ENCODE measurements at regions not wholly inside any gene's neighbourhood (a gene's known extent, or its start where the extent isn't known, plus 50 kb on each side); places are given as distances from the start of the nearest gene placed in this dataset.

DNA sequence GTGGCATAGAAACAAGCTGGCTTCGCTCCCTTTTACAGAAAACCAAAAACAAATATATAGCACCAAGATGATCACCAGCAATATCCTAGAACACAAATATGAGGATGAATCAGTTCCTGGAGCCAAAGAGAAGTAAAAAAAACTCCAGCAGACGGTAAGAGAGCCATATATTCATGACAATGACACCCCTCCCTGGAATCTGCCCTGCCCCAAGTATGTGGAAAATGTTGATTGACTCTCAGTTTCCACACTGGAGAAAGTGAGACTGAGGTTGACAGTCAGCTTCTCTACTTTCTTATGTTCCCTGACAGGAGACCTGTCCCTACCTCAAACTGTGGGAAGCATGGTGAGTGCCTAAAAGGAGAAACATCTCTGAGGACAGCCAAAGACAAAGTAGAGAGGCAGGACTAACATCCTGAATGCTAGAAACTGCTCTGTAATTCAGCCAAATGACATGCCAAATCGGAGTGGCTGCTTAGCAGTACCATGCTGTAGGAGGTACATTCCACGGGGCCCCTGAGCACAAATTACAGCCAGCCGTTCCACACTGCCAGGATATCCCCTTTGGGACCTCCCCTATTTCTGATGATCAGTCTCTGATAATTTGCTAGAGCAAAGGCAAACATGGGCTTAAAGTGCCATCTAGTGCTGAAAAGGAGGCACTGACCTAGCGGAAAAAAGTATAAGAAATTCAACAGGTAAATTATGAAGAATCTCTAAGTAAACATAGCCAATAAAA lies 424.0 kb upstream of the RGMB start:
- peak; percentile 40 for TF ChIP-seq CTCF (IDR thresholded peaks at IDR 0.05; ENCODE audit: extremely low read depth, insufficient read depth, missing control alignments)
- DNase-seq (ENCODE audit: low spot score): no peak
- in situ Hi-C loops (cut with MboI; ENCODE audit: low pct_unique_long_range_greater_than_20kb, low sequenced_read_pairs, unreplicated experiment): no loop called here

DNA sequence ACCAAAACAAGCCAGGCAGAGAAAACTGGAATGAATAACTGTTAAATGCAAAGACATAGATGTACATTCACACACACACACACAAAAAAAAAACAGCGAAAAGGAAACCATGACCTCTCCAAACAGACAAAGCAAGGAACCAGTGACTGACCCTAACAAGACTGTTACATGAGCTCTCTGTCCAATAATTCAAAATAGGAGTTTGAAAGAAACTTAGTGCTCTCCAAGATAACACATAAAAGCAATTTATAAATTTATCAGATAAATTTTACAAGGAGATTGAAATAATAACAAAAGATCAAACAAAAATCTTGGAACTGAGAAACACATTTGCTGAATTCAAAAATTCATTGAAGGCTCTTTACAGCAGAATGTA lies 423.5 kb upstream of the RGMB start:
- in situ Hi-C loops (cut with MboI; ENCODE audit: low pct_unique_long_range_greater_than_20kb, low sequenced_read_pairs, unreplicated experiment): no loop called here
- DNase-seq (ENCODE audit: low spot score): no peak
- no peak for TF ChIP-seq CTCF (IDR thresholded peaks at IDR 0.05; ENCODE audit: extremely low read depth, insufficient read depth, missing control alignments)

GRCh38 chr5:98354922-98355321 lies 418.5 kb upstream of the RGMB start:
- in situ Hi-C loops (cut with MboI; ENCODE audit: low pct_unique_long_range_greater_than_20kb, low sequenced_read_pairs, unreplicated experiment): no loop called here

GRCh38 chr5:98360548-98360947 lies 412.9 kb upstream of the RGMB start:
- in situ Hi-C loops (cut with MboI; ENCODE audit: low pct_unique_long_range_greater_than_20kb, low sequenced_read_pairs, unreplicated experiment): no loop called here
- DNase-seq (ENCODE audit: low spot score): no peak

More at GRCh38 chr5:98354922-98355321, 418.5 kb upstream of the RGMB start:
- DNase-seq (ENCODE audit: low spot score): no peak
- TF ChIP-seq CTCF (IDR thresholded peaks at IDR 0.05; ENCODE audit: extremely low read depth, insufficient read depth, missing control alignments): no peak

DNA sequence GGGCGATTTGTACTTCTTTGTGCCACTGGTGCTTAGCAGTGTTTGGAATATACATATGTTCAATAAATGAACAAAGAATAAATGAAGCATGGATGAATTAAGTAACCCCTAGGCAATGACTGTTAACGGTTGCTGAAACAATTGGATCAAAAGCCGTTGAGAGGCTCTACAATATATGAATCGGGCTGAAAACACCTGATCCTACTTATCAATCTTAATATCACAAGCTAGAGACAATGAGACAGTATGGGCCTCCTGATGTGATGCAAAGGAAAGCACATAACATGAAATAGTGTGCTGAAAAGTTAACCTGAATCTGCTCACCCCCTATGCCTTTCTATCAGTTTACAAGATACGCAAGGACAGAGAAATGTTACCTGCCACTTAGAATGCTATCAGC lies 410.3 kb upstream of the RGMB start:
- in situ Hi-C loops (cut with MboI; ENCODE audit: low pct_unique_long_range_greater_than_20kb, low sequenced_read_pairs, unreplicated experiment): no loop called here
- DNase-seq (ENCODE audit: low spot score): no peak
- TF ChIP-seq CTCF (IDR thresholded peaks at IDR 0.05; ENCODE audit: extremely low read depth, insufficient read depth, missing control alignments): no peak

More at GRCh38 chr5:98360548-98360947, 412.9 kb upstream of the RGMB start:
- TF ChIP-seq CTCF (IDR thresholded peaks at IDR 0.05; ENCODE audit: extremely low read depth, insufficient read depth, missing control alignments): no peak

DNA sequence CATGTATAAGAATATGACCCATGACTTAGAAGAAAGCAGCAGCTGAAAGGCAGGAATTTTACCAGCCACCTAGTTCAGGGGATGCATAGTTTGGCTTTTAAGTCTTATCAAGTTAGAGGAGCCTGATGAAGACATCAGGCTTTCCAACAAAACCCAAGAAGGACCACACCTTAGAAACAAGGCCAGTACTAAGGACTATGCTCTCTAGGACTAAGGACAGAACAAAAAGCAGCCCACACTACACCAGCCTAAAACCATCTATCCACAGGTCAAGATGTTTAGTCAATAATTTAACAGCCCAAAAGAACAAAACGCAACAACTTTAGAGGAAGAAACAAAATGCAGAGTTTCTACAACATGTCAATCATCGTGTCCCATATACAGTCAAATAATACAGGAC lies 408.9 kb upstream of the RGMB start:
- no peak for DNase-seq (ENCODE audit: low spot score)
- no peak for TF ChIP-seq CTCF (IDR thresholded peaks at IDR 0.05; ENCODE audit: extremely low read depth, insufficient read depth, missing control alignments)
- in situ Hi-C loops (cut with MboI; ENCODE audit: low pct_unique_long_range_greater_than_20kb, low sequenced_read_pairs, unreplicated experiment): no loop called here

Data from GM13977 (cell line).